GM12878 (cell line): ENCODE measurements at regions not wholly inside any gene's neighbourhood (a gene's known extent, or its start where the extent isn't known, plus 50 kb on each side); places are given as distances from the start of the nearest gene placed in this dataset.

Source experiments
- ATAC-seq: fragments of 200-7000 bp; cut with Tn5 transposase; 3 replicates; pipeline ENCODE4 v1.9.1; 2020; ENCODE audit warnings: mild to moderate bottlenecking, moderate library complexity
- BruUV-seq: library from RNA; stranded (reverse); fragments of 400-500 nt; replicated peaks from 2 replicates; lab custom pipeline; 2021; lab: Mats Ljungman, UMichigan
- CTCF ChIA-PET: fragments of 300-600 bp; sonication (Branson Sonifier 250); formaldehyde crosslinking; extraction: SDS; loops from one replicate; lab custom pipeline; 2021; ENCODE audit warnings: inconsistent platforms; lab: Yijun Ruan, JAX
- POLR2A ChIA-PET: fragments of 350-600 bp; formaldehyde crosslinking; extraction: SDS; loops from one replicate; lab custom pipeline; 2021; ENCODE audit warnings: inconsistent platforms; lab: Charles Lee
- RAD21 ChIA-PET: fragments of 300-600 bp; sonication (Branson Sonifier 250); formaldehyde crosslinking; loops from one replicate; lab custom pipeline; 2023; ENCODE audit warnings: antibody characterized with exemption; ENCODE audit not compliant: unreplicated experiment; lab: Charles Lee
- SMC1A ChIA-PET: fragments of 300-600 bp; sonication (Branson Sonifier 250); formaldehyde crosslinking; loops from one replicate; lab custom pipeline; 2023; ENCODE audit not compliant: unreplicated experiment, uncharacterized antibody; lab: Charles Lee
- DNase-seq: peaks from one replicate; pipeline ENCODE4 v3.0.0-alpha.2; 2011; ENCODE audit warnings: low read depth, low spot score
- FAIRE-seq: peaks from 3 replicates; lab custom pipeline; 2011; peaks lifted over from hg19 to GRCh38; lab: Jason Lieb, UNC
- H2AFZ ChIP-seq: 2 replicates; pipeline ENCODE4 v1.6.0; 2011; ENCODE audit warnings: low read depth, low read length, control low read depth; ENCODE audit not compliant: control insufficient read depth
- H3K27ac ChIP-seq: 2 replicates; pipeline ENCODE4 v1.5.1; 2011; ENCODE audit warnings: control low read depth; ENCODE audit not compliant: control insufficient read depth, insufficient read depth
- H3K27me3 ChIP-seq, 2 experiments: replicated peaks in 1 of 2; 2 replicates each; pipeline versions ENCODE4 v1.6.0 to v1.6.1; 2011; ENCODE audit warnings: low read length in 1 of 2; ENCODE audit not compliant: control insufficient read depth in 2 of 2, insufficient read depth in 2 of 2
- H3K36me3 ChIP-seq, 2 experiments: 2 replicates each; pipeline ENCODE4 v1.5.1; 2011; ENCODE audit warnings: low read length in 1 of 2; ENCODE audit not compliant: control insufficient read depth in 2 of 2, insufficient read depth in 2 of 2
- H3K4me1 ChIP-seq: 2 replicates; pipeline ENCODE4 v1.6.1; 2011; ENCODE audit warnings: mild to moderate bottlenecking, low read length, moderate library complexity, mixed read lengths; ENCODE audit not compliant: control insufficient read depth, insufficient read depth
- H3K4me2 ChIP-seq: 2 replicates; pipeline ENCODE4 v1.6.0; 2011; ENCODE audit warnings: control low read depth; ENCODE audit not compliant: control insufficient read depth, insufficient read depth
- H3K4me3 ChIP-seq: fragments of 200-600 bp; sonication (generic); 2 replicates; pipeline ENCODE4 v1.5.1; 2016
- H3K79me2 ChIP-seq: 2 replicates; pipeline ENCODE4 v1.6.0; 2011; ENCODE audit warnings: low read length; ENCODE audit not compliant: control insufficient read depth, insufficient read depth
- H3K9ac ChIP-seq: 2 replicates; pipeline ENCODE4 v1.8.0; 2011; ENCODE audit warnings: low read length, control low read depth, mixed read lengths; ENCODE audit not compliant: control insufficient read depth, insufficient read depth
- H3K9me3 ChIP-seq: replicated peaks from 3 replicates; pipeline ENCODE4 v1.5.1; 2011; ENCODE audit warnings: mild to moderate bottlenecking, low read length; ENCODE audit not compliant: control insufficient read depth, insufficient read depth
- H4K20me1 ChIP-seq: 2 replicates; pipeline ENCODE4 v1.6.0; 2011; ENCODE audit not compliant: control insufficient read depth, insufficient read depth
- ATF3 ChIP-seq: IDR thresholded peaks from 2 replicates; pipeline ENCODE4 v1.6.1; 2011; ENCODE audit warnings: low read depth, mild to moderate bottlenecking, low read length, moderate library complexity, borderline replicate concordance; ENCODE audit errors: extremely low read depth
- DPF2 ChIP-seq: fragments of 450-650 bp; IDR thresholded peaks from 2 replicates; pipeline ENCODE4 v1.6.1; 2017; ENCODE audit warnings: mild to moderate bottlenecking
- ETV6 ChIP-seq, 2 experiments: fragments of 450-650 bp in 1 of 2; IDR thresholded peaks in 1 of 2; conservative IDR thresholded peaks in 1 of 2; 2 replicates each; pipeline ENCODE4 v1.6.1; 2014; ENCODE audit warnings: antibody characterized with exemption in 1 of 2, borderline replicate concordance in 1 of 2, low read depth in 1 of 2, mild to moderate bottlenecking in 1 of 2, moderate library complexity in 1 of 2
- MEF2A ChIP-seq: IDR thresholded peaks from 2 replicates; pipeline ENCODE4 v1.6.1; 2011; ENCODE audit warnings: low read depth, mild to moderate bottlenecking, low read length, moderate library complexity; ENCODE audit not compliant: insufficient read depth
- MEF2B ChIP-seq: fragments of 450-650 bp; IDR thresholded peaks from 2 replicates; pipeline ENCODE4 v1.6.1; 2018; ENCODE audit warnings: mild to moderate bottlenecking, moderate library complexity; ENCODE audit not compliant: partially characterized antibody, poor library complexity, severe bottlenecking
- MTA2 ChIP-seq: fragments of 450-650 bp; IDR thresholded peaks from 2 replicates; pipeline ENCODE4 v1.6.1; 2016; ENCODE audit warnings: low read depth, mild to moderate bottlenecking, moderate library complexity
- MYB ChIP-seq: fragments of 150-350 bp; IDR thresholded peaks from 2 replicates; pipeline ENCODE4 v1.6.1; 2014; ENCODE audit warnings: mild to moderate bottlenecking, low read depth, low read length, borderline replicate concordance
- NRF1 ChIP-seq: conservative IDR thresholded peaks from 2 replicates; pipeline ENCODE4 v1.6.1; 2011; ENCODE audit warnings: mild to moderate bottlenecking, low read depth, low read length, improper control_type of control experiment
- POU2F2 ChIP-seq: IDR thresholded peaks from 3 replicates; pipeline ENCODE4 v1.6.1; 2011; ENCODE audit warnings: low read depth, mild to moderate bottlenecking, low read length, borderline replicate concordance
- TCF12 ChIP-seq: IDR thresholded peaks from 2 replicates; pipeline ENCODE4 v1.6.1; 2011; ENCODE audit warnings: low read depth, mild to moderate bottlenecking, low read length
- WRNIP1 ChIP-seq: IDR thresholded peaks from 2 replicates; pipeline ENCODE4 v1.6.1; 2011; ENCODE audit warnings: low read depth, low read length, improper control_type of control experiment, borderline replicate concordance
- WGBS: methylation state at CpG from one replicate; pipeline ENCODE4 v1.1.6; 2016; ENCODE audit warnings: low lambda C conversion rate; ENCODE audit not compliant: insufficient replicate concordance, insufficient coverage; ENCODE audit errors: missing lambda C conversion rate; 5-methylcytosine and 5-hydroxymethylcytosine counted together
- in situ Hi-C: fragments of 300-500 bp; cut with MboI; formaldehyde crosslinking; loops from 9 replicates; pipeline ENCODE4 v1.14.3; 2018; ENCODE audit warnings: mixed read lengths
- intact Hi-C: fragments of 100-400 bp; cut with micrococcal nuclease; formaldehyde crosslinking; loops from one replicate; pipeline ENCODE4 v1.14.2; 2022; ENCODE audit not compliant: unreplicated experiment

DNA sequence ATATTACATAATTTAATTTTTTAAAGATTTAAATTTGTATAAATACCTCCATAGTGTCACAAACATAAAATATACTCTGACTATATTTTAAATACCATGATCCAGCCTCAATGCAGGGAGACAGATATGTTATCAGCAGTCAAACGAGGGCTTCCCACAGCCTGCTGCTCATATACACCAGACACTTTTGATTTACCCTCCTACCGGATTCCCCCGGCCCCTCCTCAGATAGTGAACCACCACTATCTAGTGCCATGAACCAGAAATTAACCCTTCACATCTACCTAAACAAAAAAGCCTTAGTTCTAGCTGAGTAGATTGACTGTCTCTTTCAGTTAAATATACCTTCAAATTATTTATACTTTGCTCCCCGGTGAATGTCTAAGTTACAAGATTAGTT, 52.4 kb upstream of the C1orf53 start:
- H3K4me2 ChIP-seq, result no peak overlapping the region
- H3K4me3 ChIP-seq, result no peak overlapping the region
- H3K27me3 ChIP-seq, result no peaks in the 10 kb centered on the region
- no peak overlapping the region for H2AFZ ChIP-seq
- no peak for ATAC-seq
- BruUV-seq, result no TSS peak
- H3K36me3 ChIP-seq, result no peaks in the 10 kb centered on the region
- ChIA-PET SMC1A (no interaction called here), POLR2A (no interaction called here), CTCF (interaction anchor here (1.4 kb wide), 1 partner anchor 328 kb away, joined by 5 read pairs; no protein-coding TSS in a partner anchor), RAD21 (no interaction called here)
- FAIRE-seq, result no peak
- intact Hi-C loops (no loop called here), in situ Hi-C loops (no loop called here)
- H3K9ac ChIP-seq, result no peak overlapping the region
- no peak overlapping the region for H3K27ac ChIP-seq
- TF ChIP-seq MTA2, result no peak
- no peak for TF ChIP-seq MEF2B
- TF ChIP-seq ETV6 (conservative IDR thresholded peaks at IDR 0.05 in 1 of 2, IDR thresholded peaks at IDR 0.05 in 1 of 2; ENCODE audit: borderline replicate concordance in 1 of 2, low read depth in 1 of 2), result no peak
- TF ChIP-seq DPF2, result no peak
- no peak for TF ChIP-seq ATF3
- no peak for TF ChIP-seq WRNIP1
- no peak for TF ChIP-seq MYB
- TF ChIP-seq TCF12, result no peak
- no peak for TF ChIP-seq MEF2A
- no peak for TF ChIP-seq POU2F2
- TF ChIP-seq NRF1, result no peak
- H3K79me2 ChIP-seq, result no peaks in the 10 kb centered on the region
- H4K20me1 ChIP-seq, result no peaks in the 10 kb centered on the region
- no peaks in the 10 kb centered on the region for H3K4me1 ChIP-seq
- H3K9me3 ChIP-seq, result no peaks in the 10 kb centered on the region
- 62% methylated on average over 4 of the region's 4 CpGs for WGBS
- DNase-seq, result no peak
